ENCODE measurements at regions not wholly inside any gene's neighbourhood (a gene's known extent, or its start where the extent isn't known, plus 50 kb on each side); places are given as distances from the start of the nearest gene placed in this dataset.

- intact Hi-C loops (cut with DNase I) = loop anchor here (5.0 kb wide), 4 partner anchors 362 to 738 kb away; partner anchors contain the start of genes CCNH and MEF2C
- Histone ChIP-seq H3K36me3 (no peaks in the 10 kb centered on the region), H3K4me1 (no peaks in the 10 kb centered on the region), H3K9me3 (no peaks in the 10 kb centered on the region), H3K4me3 (peak overlapping the region; percentile 57 to 63), H3K27me3 (no peaks in the 10 kb centered on the region), H3K27ac (peak overlapping the region in 1 of 2 donors; percentile 19)
- DNase-seq (ENCODE audit: low spot score in 2 of 2) = no peak
- no peak for TF ChIP-seq CTCF (IDR thresholded peaks at IDR 0.05)
These were observed 124.2 kb downstream of the TMEM161B start for GRCh38 chr5:88144219-88145001.

- Histone ChIP-seq H3K27ac (no peak overlapping the region), H3K4me3 (peak overlapping the region; percentile 57 to 63), H3K36me3 (no peaks in the 10 kb centered on the region), H3K4me1 (no peaks in the 10 kb centered on the region), H3K9me3 (no peaks in the 10 kb centered on the region), H3K27me3 (no peaks in the 10 kb centered on the region)
- no peak for DNase-seq (ENCODE audit: low spot score in 2 of 2)
- intact Hi-C loops (cut with DNase I) = loop anchor here (2.0 to 5.0 kb wide), 5 partner anchors 125 to 739 kb away; partner anchors contain the start of genes CCNH, MEF2C and TMEM161B
- TF ChIP-seq CTCF (IDR thresholded peaks at IDR 0.05) = no peak
These were observed 124.9 kb downstream of the TMEM161B start for GRCh38 chr5:88143693-88144218.

GRCh38 chr5:88142886-88143692, 125.6 kb downstream of the TMEM161B start:
- Histone ChIP-seq H3K4me1 (no peaks in the 10 kb centered on the region), H3K36me3 (no peaks in the 10 kb centered on the region), H3K9me3 (no peaks in the 10 kb centered on the region), H3K27ac (peak overlapping the region; percentile 35 to 41), H3K27me3 (no peaks in the 10 kb centered on the region), H3K4me3 (peak overlapping the region; percentile 57 to 63)
- intact Hi-C loops (cut with DNase I) = loop anchor here (2.0 to 5.0 kb wide), 5 partner anchors 126 to 739 kb away; partner anchors contain the start of genes CCNH, MEF2C and TMEM161B
- TF ChIP-seq CTCF (IDR thresholded peaks at IDR 0.05) = no peak
- peak in 1 of 2 donors; percentile 75 for DNase-seq (ENCODE audit: low spot score in 2 of 2)

- Histone ChIP-seq H3K27me3 (no peaks in the 10 kb centered on the region), H3K4me1 (no peaks in the 10 kb centered on the region), H3K36me3 (no peaks in the 10 kb centered on the region), H3K27ac (peak overlapping the region; percentile 35 to 41), H3K9me3 (no peaks in the 10 kb centered on the region), H3K4me3 (peak overlapping the region; percentile 57 to 63)
- intact Hi-C loops (cut with DNase I) = loop anchor here (2.0 to 5.0 kb wide), 5 partner anchors 126 to 740 kb away; partner anchors contain the start of genes CCNH, MEF2C and TMEM161B
- TF ChIP-seq CTCF (IDR thresholded peaks at IDR 0.05) = no peak
- no peak for DNase-seq (ENCODE audit: low spot score in 2 of 2)
These were observed 126.1 kb downstream of the TMEM161B start for GRCh38 chr5:88142636-88142885.

- H3K4me1 ChIP-seq = no peaks in the 10 kb centered on the region
- intact Hi-C loops (cut with DNase I) = loop anchor here (2.0 to 5.0 kb wide), 5 partner anchors 359 to 741 kb away; partner anchors contain the start of genes CCNH and MEF2C
- H3K4me3 ChIP-seq = peak overlapping the region; percentile 51 to 63
- peak overlapping the region in 1 of 2 donors; percentile 63 for H3K27ac ChIP-seq
- peak; percentile 91 to 99 for DNase-seq (ENCODE audit: low spot score in 2 of 2)
- peak; percentile 51 to 85 (median 83) for TF ChIP-seq CTCF (IDR thresholded peaks at IDR 0.05)
- no peaks in the 10 kb centered on the region for H3K9me3 ChIP-seq
- H3K36me3 ChIP-seq = no peaks in the 10 kb centered on the region
- no peaks in the 10 kb centered on the region for H3K27me3 ChIP-seq
These were observed 127.5 kb downstream of the TMEM161B start for GRCh38 chr5:88140856-88141752.

Data from ascending aorta (tissue), 2 donors.